ENCODE measurements at regions not wholly inside any gene's neighbourhood (a gene's known extent, or its start where the extent isn't known, plus 50 kb on each side); places are given as distances from the start of the nearest gene placed in this dataset.

DNA sequence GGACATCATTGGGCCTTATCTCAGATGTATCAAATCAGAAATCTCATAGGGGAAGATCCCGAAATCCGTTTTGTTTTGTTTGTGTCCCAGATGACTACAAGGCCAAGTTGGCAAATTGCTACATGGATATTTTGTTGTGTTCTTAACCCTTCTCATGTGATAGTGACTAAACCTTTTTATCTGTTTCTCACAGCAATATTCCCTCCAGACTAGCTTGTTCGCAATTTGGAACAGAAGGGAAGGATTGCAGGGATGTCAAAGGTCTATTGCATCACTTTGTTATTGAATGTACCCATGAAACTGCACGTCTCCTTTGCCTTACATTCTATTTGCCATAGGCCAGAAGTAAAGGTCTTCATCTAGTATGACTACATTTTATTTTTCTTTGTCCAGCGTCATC, 453.9 kb downstream of the NFIB start:
- TF ChIP-seq, protein P1, sequence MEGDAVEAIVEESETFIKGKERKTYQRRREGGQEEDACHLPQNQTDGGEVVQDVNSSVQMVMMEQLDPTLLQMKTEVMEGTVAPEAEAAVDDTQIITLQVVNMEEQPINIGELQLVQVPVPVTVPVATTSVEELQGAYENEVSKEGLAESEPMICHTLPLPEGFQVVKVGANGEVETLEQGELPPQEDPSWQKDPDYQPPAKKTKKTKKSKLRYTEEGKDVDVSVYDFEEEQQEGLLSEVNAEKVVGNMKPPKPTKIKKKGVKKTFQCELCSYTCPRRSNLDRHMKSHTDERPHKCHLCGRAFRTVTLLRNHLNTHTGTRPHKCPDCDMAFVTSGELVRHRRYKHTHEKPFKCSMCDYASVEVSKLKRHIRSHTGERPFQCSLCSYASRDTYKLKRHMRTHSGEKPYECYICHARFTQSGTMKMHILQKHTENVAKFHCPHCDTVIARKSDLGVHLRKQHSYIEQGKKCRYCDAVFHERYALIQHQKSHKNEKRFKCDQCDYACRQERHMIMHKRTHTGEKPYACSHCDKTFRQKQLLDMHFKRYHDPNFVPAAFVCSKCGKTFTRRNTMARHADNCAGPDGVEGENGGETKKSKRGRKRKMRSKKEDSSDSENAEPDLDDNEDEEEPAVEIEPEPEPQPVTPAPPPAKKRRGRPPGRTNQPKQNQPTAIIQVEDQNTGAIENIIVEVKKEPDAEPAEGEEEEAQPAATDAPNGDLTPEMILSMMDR (IDR thresholded peaks at IDR 0.05): no peak
- no peak for TF ChIP-seq MYC (IDR thresholded peaks at IDR 0.05; ENCODE audit: borderline replicate concordance, low read length)
- no peak for TF ChIP-seq MAFK (IDR thresholded peaks at IDR 0.05; ENCODE audit: partially characterized antibody)
- TF ChIP-seq NR3C1 (IDR thresholded peaks at IDR 0.05): no peak
- TF ChIP-seq SREBF2 (IDR thresholded peaks at IDR 0.05): no peak
- no peak for TF ChIP-seq KDM1A (IDR thresholded peaks at IDR 0.05; ENCODE audit: low read depth)
- TF ChIP-seq RAD21 (conservative IDR thresholded peaks at IDR 0.05 in 1 of 2, IDR thresholded peaks at IDR 0.05 in 1 of 2): no peak

All from A549 (cell line).